HG02678 (cell line): ENCODE measurements at regions not wholly inside any gene's neighbourhood (a gene's known extent, or its start where the extent isn't known, plus 50 kb on each side); places are given as distances from the start of the nearest gene placed in this dataset.
"Not testable (repeated sequence)": the region's sequence is repeated elsewhere in the genome, so short reads cannot be mapped to it uniquely, and the experiment has no call there.

Source experiments
- ATAC-seq: cut with Tn5 transposase; IDR thresholded peaks from one replicate; pipeline ENCODE4 v1.9.1; 2021; ENCODE audit warnings: mild to moderate bottlenecking, moderate library complexity; ENCODE audit not compliant: unreplicated experiment

GRCh38 chr11:29190313-29190712, 826.5 kb downstream of the KCNA4 start:
- ATAC-seq: no peak

- ATAC-seq: no peak
These were observed 829.6 kb downstream of the KCNA4 start for GRCh38 chr11:29187215-29187614.

DNA sequence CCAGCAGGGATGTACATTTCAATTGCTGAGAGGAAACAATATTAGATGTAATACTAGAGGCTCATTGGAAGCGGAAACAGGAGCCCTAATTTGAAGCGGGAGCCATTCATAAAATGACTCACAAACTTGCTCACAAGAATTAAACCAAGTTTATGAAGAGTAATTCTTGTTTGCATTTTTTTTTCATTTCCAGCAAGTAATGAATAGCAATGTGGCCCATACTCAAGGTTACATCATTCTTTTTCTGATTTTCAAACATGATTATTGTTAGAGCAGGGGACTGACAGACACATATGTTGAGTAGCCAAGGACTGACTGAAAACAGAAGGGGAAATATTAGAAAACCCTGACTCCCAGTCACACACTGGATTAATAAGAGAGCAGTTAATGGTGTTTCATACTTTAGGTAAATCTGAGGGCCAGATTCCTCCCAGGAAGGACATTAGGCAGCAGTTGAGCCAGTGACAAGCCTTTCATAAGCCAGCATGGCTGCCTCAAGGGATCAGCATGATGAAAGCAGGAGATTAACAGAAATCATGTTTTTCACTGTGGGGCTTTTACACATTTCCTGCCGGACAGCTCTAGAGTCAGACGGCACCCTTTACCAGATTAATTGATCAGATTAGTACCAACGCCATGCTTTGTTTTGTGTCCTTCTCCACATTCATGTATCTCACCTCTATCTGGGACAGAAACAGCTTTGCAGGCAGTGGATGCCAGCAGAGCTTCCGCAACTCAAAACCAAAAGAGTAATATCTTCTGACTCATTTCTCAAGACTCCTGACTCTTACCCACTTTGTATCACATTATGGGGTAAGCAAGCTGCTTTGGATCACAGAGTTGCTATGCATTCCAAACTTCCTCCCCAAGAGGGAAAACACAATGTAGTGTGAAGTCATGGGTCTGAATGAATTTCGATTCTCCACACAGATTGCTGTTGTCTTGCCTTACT, 831.6 kb downstream of the KCNA4 start:
- ATAC-seq: no peak

GRCh38 chr11:29183301-29183700, 833.5 kb downstream of the KCNA4 start:
- ATAC-seq: no peak

DNA sequence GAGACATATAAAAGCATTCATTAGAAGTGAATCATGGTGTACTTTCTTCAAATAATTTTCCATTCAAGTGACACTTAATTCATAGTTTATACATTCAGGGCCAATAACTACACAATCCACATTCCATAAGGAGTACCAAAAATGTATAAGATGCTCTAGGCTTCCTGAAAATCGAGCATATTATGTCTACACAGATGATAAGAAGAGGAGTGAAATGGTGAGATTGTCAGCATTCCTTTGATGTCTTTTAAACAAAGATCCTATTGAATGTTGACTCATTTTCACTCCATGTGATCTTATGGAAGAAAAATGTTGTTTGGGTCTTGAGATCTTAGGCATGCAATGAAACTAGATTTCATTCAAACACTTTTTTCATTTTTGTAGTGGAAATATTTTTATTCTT, 843.2 kb downstream of the KCNA4 start:
- no peak for ATAC-seq

DNA sequence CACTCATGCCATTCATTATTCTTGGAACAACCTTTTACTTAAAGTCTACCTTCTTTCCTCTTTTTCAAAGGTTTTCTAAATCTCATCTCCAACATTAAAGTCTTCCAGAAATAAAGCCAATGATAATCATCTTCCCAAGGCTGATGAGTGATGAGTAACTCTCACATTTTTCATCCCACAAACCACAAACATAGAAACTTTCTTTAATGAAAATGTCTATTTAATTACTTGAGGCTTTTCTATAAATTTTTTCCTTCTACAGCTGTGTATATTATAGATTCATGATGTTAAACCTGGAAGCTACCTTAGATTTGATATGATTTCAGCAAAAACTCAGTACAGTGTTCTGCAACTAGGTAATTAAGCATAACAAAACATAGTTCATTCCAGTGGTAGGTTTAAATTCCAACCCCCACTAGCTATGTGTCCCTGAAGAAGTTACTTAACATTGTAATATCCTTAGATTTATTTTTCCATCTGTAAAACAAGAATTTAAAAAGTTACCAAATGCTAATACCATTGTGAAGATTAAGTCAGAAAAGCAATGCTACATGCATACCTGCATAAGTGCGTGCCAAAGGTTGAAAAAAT, 845.4 kb downstream of the KCNA4 start:
- no peak for ATAC-seq

- ATAC-seq: no peak
These were observed 850.5 kb downstream of the KCNA4 start for GRCh38 chr11:29166306-29166705.

GRCh38 chr11:29163231-29163630, 853.6 kb downstream of the KCNA4 start:
- ATAC-seq: no peak

DNA sequence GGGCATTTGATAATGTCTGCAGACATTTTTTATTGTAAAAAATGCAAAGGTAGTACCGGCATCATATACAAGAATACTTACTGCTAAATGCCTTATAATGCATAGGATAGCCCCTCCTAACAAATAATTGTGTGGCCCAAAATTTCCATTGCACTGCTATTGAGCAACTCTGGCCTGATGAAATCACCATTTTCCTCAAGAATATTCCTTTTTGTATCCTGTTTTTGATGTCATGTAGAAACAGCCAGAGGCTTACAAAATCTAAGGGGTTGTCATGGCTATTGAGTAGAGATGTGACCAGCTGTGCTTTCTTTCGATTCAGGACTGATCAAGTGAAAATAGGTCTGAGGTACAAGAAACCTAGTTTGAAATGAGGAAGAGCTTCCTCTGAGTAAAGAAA, 854.3 kb downstream of the KCNA4 start:
- ATAC-seq: no peak

DNA sequence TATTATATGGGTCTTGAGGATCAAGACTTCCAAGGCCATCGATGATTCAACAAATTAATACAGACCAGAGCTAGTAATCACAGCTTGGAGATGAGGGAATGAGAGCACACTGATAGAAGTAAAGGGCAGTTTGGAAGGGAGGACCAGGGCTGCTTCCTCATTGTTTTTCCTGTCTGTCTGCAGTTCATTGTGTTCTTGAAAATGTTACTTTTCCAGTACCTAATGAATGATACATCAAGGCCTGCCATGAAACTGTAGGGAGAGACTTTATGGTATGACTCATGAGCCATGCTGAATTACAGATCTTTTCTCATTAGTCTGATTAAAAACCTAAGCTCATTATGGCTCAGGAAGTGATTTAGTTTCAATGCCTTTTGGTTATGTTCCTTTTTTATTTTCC, 855.6 kb downstream of the KCNA4 start:
- ATAC-seq: no peak

DNA sequence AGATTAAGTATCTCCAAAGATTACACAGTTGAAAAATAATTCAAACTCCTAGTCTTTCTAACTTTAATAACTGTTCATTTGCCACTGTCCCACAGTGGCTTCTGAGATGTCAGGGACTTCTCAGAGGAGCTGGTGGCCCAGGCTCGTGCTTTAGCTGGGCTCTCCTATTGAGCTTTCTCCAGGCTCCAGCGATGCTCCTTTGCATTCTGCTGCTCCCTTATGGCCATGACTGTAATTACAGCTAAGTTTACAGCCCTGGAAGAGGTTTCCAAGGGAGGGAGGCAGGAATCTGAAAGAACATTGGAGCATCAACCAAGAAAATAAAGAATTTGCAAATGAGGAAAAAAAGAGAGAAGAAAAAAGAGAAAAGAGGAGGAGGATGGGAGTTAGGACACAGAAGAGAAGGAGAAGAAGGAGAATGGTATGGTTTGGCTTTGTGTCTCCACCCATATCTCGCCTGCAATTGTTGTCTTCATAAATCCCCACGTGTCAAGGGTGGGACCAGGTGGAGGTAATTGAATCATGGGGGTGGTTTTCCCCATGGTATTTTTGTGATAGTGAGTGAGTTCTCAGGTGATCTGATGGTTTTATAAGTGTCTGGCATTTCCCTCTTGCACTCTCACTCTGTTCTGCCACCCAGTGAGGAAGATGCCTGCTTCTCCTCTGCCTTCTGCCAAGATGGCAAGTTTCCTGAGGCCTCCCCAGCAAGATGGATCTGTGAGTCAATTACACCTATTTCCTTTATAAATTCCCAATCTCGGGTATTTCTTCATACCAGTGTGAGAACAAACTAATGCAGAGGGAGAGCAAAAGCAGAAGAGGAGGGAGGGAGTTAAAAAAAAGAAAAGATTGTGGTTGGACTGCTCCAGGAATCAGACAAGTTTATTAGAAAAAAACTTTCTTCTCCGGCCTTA, 857.0 kb downstream of the KCNA4 start:
- peak; percentile 88 for ATAC-seq

GRCh38 chr11:29153078-29153477, 863.8 kb downstream of the KCNA4 start:
- ATAC-seq: no peak

- ATAC-seq: not testable (repeated sequence)
These were observed 874.3 kb downstream of the KCNA4 start for GRCh38 chr11:29142573-29142972.

DNA sequence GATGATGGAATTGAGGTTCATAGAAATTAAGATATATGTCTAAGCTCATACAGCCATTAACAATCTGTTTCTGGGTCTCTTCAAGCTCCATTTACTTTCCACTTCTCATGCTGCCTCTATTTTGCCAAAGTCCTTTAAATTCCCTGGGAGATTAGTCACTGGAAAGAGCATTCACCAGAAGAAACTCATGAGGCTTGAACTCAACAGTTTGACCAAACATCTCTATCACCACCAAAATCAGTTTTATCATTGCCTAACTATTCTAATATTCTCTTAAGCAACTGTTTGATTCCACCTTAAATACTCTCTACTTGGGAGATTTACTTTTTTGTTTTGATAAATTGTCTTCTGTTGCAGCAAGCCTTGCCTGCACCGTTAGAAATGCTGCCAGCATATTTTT, 881.3 kb downstream of the KCNA4 start:
- no peak for ATAC-seq

DNA sequence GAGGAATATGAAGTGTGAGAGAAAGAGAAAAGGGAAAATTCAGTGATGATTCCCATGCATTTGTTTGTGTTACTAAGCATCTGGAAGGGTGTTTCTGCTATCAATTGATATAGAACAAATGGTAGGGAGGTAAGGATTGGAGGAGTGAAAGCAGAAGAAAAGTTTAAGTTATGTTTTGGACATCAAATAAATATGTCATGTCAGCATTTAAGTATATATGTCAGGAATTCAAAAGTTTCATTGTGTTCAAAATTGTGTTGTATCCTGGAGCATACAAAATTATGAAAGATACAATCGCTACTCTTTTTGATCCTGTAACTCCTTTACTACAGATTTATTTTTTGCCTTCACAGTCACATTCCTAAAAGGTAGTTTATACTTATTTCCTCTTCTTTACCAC, 885.8 kb downstream of the KCNA4 start:
- no peak for ATAC-seq

DNA sequence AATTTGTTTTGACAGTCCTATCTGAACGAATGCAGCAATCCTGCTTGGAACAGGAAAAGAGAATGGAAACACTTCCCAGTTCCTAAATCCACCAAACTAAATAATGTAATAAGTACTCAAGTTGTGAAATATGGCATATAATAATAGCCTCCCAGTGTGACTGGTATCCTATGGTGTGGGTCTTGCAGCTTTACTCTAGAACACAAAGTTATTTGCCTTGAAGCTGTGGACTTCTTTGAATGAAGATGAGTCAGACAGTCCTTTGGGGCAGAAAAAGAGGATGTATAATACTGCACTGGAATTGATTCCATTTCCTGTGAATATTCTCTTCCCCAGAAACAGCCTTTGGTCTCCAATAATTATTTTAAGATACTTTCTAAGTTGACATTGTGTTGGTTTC, 887.0 kb downstream of the KCNA4 start:
- ATAC-seq: no peak

GRCh38 chr11:29127461-29127860, 889.4 kb downstream of the KCNA4 start:
- ATAC-seq: no peak

- no peak for ATAC-seq
These were observed 891.2 kb downstream of the KCNA4 start for GRCh38 chr11:29125606-29126005.

DNA sequence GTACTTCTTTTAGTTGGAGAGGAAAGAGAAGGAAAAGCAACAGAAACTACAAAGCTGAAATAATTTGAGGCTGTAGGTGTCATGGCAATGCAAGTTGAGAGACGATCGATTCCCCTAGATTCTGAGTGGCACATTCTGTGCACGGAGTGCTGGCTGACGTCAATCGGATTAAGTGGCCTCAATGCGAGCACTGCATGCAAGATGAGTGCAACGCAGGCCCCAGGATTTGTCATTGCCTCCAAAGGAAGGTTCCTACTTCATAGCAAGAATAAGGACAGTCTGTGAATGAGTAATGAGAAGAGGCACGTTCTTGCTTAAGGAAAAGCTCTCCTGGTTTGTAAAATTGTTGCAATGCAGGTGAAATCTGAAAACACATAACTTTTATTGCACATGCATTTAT, 892.4 kb downstream of the KCNA4 start:
- no peak for ATAC-seq

DNA sequence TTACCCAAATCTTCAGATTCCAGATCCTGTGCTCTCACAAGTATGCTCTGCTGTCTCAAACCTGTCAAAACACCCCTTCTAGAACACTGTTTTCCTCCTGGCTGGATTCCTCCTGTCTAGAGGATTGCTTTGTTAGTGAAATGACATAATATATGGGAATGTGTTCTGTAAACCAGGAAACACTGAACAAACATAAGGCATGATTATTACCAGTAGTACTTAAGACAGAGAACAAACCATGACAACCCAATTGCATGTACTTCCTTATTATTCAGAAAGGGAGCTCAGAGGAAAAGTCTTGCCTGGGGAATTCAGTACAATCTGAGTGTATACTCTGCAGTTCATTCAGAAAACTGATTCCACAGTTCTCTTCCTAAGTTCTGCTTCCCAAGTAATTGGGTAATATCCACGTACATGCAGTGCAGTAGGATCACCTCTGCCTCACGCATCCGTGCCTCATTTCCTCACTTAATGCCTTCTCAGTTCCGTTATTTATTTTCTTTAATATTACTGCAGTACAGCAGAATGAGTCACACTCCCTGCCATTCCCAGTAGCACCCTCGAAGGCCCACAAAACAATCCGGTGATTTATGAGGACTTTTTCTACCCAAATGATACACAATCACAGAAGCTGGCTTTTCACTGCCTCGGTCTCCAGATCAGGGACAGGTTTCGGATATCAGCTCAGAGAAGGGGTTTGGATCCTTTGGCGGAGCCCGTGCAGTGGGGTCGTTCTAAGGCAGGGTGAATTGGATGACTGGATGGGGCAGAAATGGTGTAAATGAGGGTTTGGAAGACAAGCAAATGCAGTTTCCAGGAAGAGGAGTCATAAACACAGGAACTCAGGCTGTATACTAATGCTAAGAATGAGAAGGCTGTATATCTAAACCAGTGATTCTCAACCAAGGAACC, 896.9 kb downstream of the KCNA4 start:
- ATAC-seq: no peak
